AG04450 (cell line): ENCODE measurements at regions not wholly inside any gene's neighbourhood (a gene's known extent, or its start where the extent isn't known, plus 50 kb on each side); places are given as distances from the start of the nearest gene placed in this dataset.

Source experiments
- CTCF ChIA-PET: fragments of 300-600, 350-600 bp; formaldehyde crosslinking; extraction: SDS; loops from one replicate; lab custom pipeline; 2022; ENCODE audit warnings: antibody characterized with exemption, inconsistent platforms; lab: Charles Lee
- POLR2A ChIA-PET: fragments of 350-600 bp; formaldehyde crosslinking; extraction: SDS; loops from one replicate; lab custom pipeline; 2021; ENCODE audit warnings: antibody characterized with exemption, inconsistent platforms; lab: Yijun Ruan, JAX
- DNase-seq: peaks from one replicate; pipeline ENCODE4 v3.0.0-alpha.2; 2011; ENCODE audit warnings: low read depth, low spot score
- H3K27ac ChIP-seq: one replicate; pipeline ENCODE4 v1.5.1; 2012; ENCODE audit warnings: low read depth, low read length, control low read depth
- H3K27me3 ChIP-seq: one replicate; pipeline ENCODE4 v1.6.0; 2012; ENCODE audit warnings: low read length; ENCODE audit not compliant: control insufficient read depth, insufficient read depth
- H3K4me3 ChIP-seq: 2 replicates; pipeline ENCODE4 v1.5.1; 2011; ENCODE audit warnings: mild to moderate bottlenecking, low read depth, low read length, control low read depth
- H3K9me3 ChIP-seq: 2 replicates; pipeline ENCODE4 v1.5.1; 2012; ENCODE audit warnings: low read length; ENCODE audit not compliant: control insufficient read depth, insufficient read depth
- CTCF ChIP-seq: IDR thresholded peaks from 2 replicates; pipeline ENCODE4 v1.5.1; 2011; ENCODE audit warnings: low read depth, low read length, control low read depth, inconsistent platforms

- DNase-seq = no peak
- Histone ChIP-seq H3K9me3 (no peaks in the 10 kb centered on the region), H3K27me3 (peaks cover 2% of the 10 kb centered on the region), H3K4me3 (no peak overlapping the region), H3K27ac (no peak overlapping the region)
- POLR2A ChIA-PET = no interaction called here
- CTCF ChIA-PET = no interaction called here
- no peak for TF ChIP-seq CTCF
These were observed 367.7 kb downstream of the SFMBT2 start for GRCh38 chr10:7043055-7043653.

GRCh38 chr10:7042419-7043054 lies 368.3 kb downstream of the SFMBT2 start:
- CTCF ChIA-PET = no interaction called here

GRCh38 chr10:7042000-7042399 lies 368.8 kb downstream of the SFMBT2 start:
- DNase-seq = no peak
- POLR2A ChIA-PET = no interaction called here
- Histone ChIP-seq H3K4me3 (no peak overlapping the region), H3K9me3 (no peaks in the 10 kb centered on the region), H3K27me3 (peaks cover 2% of the 10 kb centered on the region), H3K27ac (no peak overlapping the region)
- no peak for TF ChIP-seq CTCF
- CTCF ChIA-PET = no interaction called here

More at GRCh38 chr10:7042419-7043054, 368.3 kb downstream of the SFMBT2 start:
- DNase-seq = no peak
- no peaks in the 10 kb centered on the region for H3K9me3 ChIP-seq
- H3K27me3 ChIP-seq = peaks cover 2% of the 10 kb centered on the region
- no peak overlapping the region for H3K27ac ChIP-seq
- TF ChIP-seq CTCF = no peak
- H3K4me3 ChIP-seq = no peak overlapping the region
- POLR2A ChIA-PET = no interaction called here

GRCh38 chr10:7040681-7041080 lies 370.2 kb downstream of the SFMBT2 start:
- no peaks in the 10 kb centered on the region for H3K9me3 ChIP-seq
- ChIA-PET POLR2A (no interaction called here), CTCF (no interaction called here)
- no peak overlapping the region for H3K4me3 ChIP-seq
- DNase-seq = no peak
- no peak overlapping the region for H3K27ac ChIP-seq
- peaks cover 2% of the 10 kb centered on the region for H3K27me3 ChIP-seq
- TF ChIP-seq CTCF = no peak

GRCh38 chr10:7039859-7040258 lies 371.0 kb downstream of the SFMBT2 start:
- POLR2A ChIA-PET = no interaction called here
- Histone ChIP-seq H3K27ac (no peak overlapping the region), H3K9me3 (no peaks in the 10 kb centered on the region), H3K4me3 (no peak overlapping the region), H3K27me3 (peaks cover 2% of the 10 kb centered on the region)
- DNase-seq = no peak
- no peak for TF ChIP-seq CTCF
- CTCF ChIA-PET = no interaction called here
